ENCODE measurements at regions not wholly inside any gene's neighbourhood (a gene's known extent, or its start where the extent isn't known, plus 50 kb on each side); places are given as distances from the start of the nearest gene placed in this dataset.

- BruUV-seq (replicated peaks): no TSS peak
- ChIA-PET RAD21 (ENCODE audit: low non-redundant PET in 1 of 2, low total read pairs in 2 of 2, uncharacterized antibody in 2 of 2, unreplicated experiment in 2 of 2) (interaction anchor here in 1 of 2 experiments (1.1 kb wide), 1 partner anchor 495 kb away, joined by 3 read pairs; no protein-coding TSS in a partner anchor), POLR2A (no interaction called here), CTCF (interaction anchor here (0.9 to 1.8 kb wide), 6 partner anchors 9 to 522 kb away, joined by 3 to 12 read pairs (median 4); no protein-coding TSS in a partner anchor)
- Histone ChIP-seq H3K4me3 (replicated peaks in 1 of 2; ENCODE audit: low read depth in 1 of 2, low read length in 2 of 2) (no peak overlapping the region), H2AFZ (ENCODE audit: low read depth, low read length, poor library complexity, severe bottlenecking) (peak overlapping the region; percentile 95), H3K79me2 (ENCODE audit: insufficient read depth, low read length) (no peaks in the 10 kb centered on the region), H3K27me3 (ENCODE audit: insufficient read depth, low read length) (no peaks in the 10 kb centered on the region), H3K4me2 (ENCODE audit: low read length) (no peak overlapping the region; the same call in 1 of the 2 replicates), H3K27ac (ENCODE audit: low read depth, low read length) (no peak overlapping the region), H4K20me1 (ENCODE audit: insufficient read depth) (no peaks in the 10 kb centered on the region), H3K9me3 (ENCODE audit: control insufficient read depth in 1 of 2, insufficient read depth in 1 of 2, low read depth in 1 of 2, low read length in 2 of 2) (no peaks in the 10 kb centered on the region), H3K9me2 (ENCODE audit: insufficient read depth) (no peaks in the 10 kb centered on the region), H3K36me3 (ENCODE audit: control insufficient read depth in 1 of 2, insufficient read depth in 2 of 2, low read length in 2 of 2) (no peaks in the 10 kb centered on the region), H3K4me1 (ENCODE audit: control insufficient read depth in 1 of 2, insufficient read depth in 2 of 2, low read length in 2 of 2) (peaks cover 0 to 4% of the 10 kb centered on the region in 2 experiments; a peak in 1 of 4 replicates), H3K9ac (ENCODE audit: low read length) (no peak overlapping the region)
- DNase-seq (ENCODE audit: low read depth, low spot score) (peak; percentile 32), ATAC-seq (peak; percentile 98)
- TF ChIP-seq SIN3A (IDR thresholded peaks at IDR 0.05; ENCODE audit: low read depth): no peak
- TF ChIP-seq MAX (IDR thresholded peaks at IDR 0.05): peak; percentile 82
- peak; percentile 84 to 87 (median 85) for TF ChIP-seq CTCF (IDR thresholded peaks at IDR 0.05 in 2 of 3, conservative IDR thresholded peaks at IDR 0.05 in 1 of 3; ENCODE audit: borderline replicate concordance in 1 of 3, insufficient read depth in 1 of 3, low read depth in 2 of 3, low read length in 2 of 3)
- TF ChIP-seq RAD21 (IDR thresholded peaks at IDR 0.05; ENCODE audit: low read depth): peak; percentile 96
- intact Hi-C loops (cut with micrococcal nuclease): loop anchor here (1.0 to 2.0 kb wide), 3 partner anchors 288 to 514 kb away; no protein-coding TSS in a partner anchor
Observed at GRCh38 chr6:168370310-168370991, 50.9 kb upstream of the DACT2 start.

GRCh38 chr6:168371185-168371584, 51.6 kb upstream of the DACT2 start:
- no peaks in the 10 kb centered on the region for H3K79me2 ChIP-seq (ENCODE audit: insufficient read depth, low read length)
- H3K4me2 ChIP-seq (ENCODE audit: low read length): no peak overlapping the region
- no peaks in the 10 kb centered on the region for H3K36me3 ChIP-seq (ENCODE audit: control insufficient read depth in 1 of 2, insufficient read depth in 2 of 2, low read length in 2 of 2)
- BruUV-seq (replicated peaks): no TSS peak
- intact Hi-C loops (cut with micrococcal nuclease): loop anchor here (2.0 kb wide), 1 partner anchor 288 kb away; no protein-coding TSS in a partner anchor
- no peak for DNase-seq (ENCODE audit: low read depth, low spot score)
- ChIA-PET RAD21 (ENCODE audit: low non-redundant PET in 1 of 2, low total read pairs in 2 of 2, uncharacterized antibody in 2 of 2, unreplicated experiment in 2 of 2) (no interaction called here), POLR2A (no interaction called here), CTCF (interaction anchor here (1.6 to 1.8 kb wide), 2 partner anchors 343 to 511 kb away, joined by 4 to 9 read pairs; no protein-coding TSS in a partner anchor)
- H3K9me3 ChIP-seq (ENCODE audit: control insufficient read depth in 1 of 2, insufficient read depth in 1 of 2, low read depth in 1 of 2, low read length in 2 of 2): no peaks in the 10 kb centered on the region
- no peak for ATAC-seq
- peaks cover 0 to 4% of the 10 kb centered on the region in 2 experiments; a peak in 1 of 4 replicates for H3K4me1 ChIP-seq (ENCODE audit: control insufficient read depth in 1 of 2, insufficient read depth in 2 of 2, low read length in 2 of 2)
- no peak overlapping the region for H2AFZ ChIP-seq (ENCODE audit: low read depth, low read length, poor library complexity, severe bottlenecking)
- H3K27ac ChIP-seq (ENCODE audit: low read depth, low read length): no peak overlapping the region
- no peaks in the 10 kb centered on the region for H3K27me3 ChIP-seq (ENCODE audit: insufficient read depth, low read length)
- H3K9me2 ChIP-seq (ENCODE audit: insufficient read depth): no peaks in the 10 kb centered on the region
- H3K9ac ChIP-seq (ENCODE audit: low read length): no peak overlapping the region
- no peaks in the 10 kb centered on the region for H4K20me1 ChIP-seq (ENCODE audit: insufficient read depth)
- no peak overlapping the region for H3K4me3 ChIP-seq (replicated peaks in 1 of 2; ENCODE audit: low read depth in 1 of 2, low read length in 2 of 2)
- no peak for TF ChIP-seq EGR1 (IDR thresholded peaks at IDR 0.05; ENCODE audit: low read depth)
- TF ChIP-seq ELF1 (IDR thresholded peaks at IDR 0.05; ENCODE audit: borderline replicate concordance, low read depth): no peak
- TF ChIP-seq REST (IDR thresholded peaks at IDR 0.05; ENCODE audit: low read depth): no peak
- no peak for TF ChIP-seq SP1 (IDR thresholded peaks at IDR 0.05; ENCODE audit: low read depth)
- TF ChIP-seq CTCF (IDR thresholded peaks at IDR 0.05 in 2 of 3, conservative IDR thresholded peaks at IDR 0.05 in 1 of 3; ENCODE audit: borderline replicate concordance in 1 of 3, insufficient read depth in 1 of 3, low read depth in 2 of 3, low read length in 2 of 3): no peak
- TF ChIP-seq CEBPB (IDR thresholded peaks at IDR 0.05; ENCODE audit: low read depth): no peak
- TF ChIP-seq POLR2A (IDR thresholded peaks at IDR 0.05; ENCODE audit: borderline replicate concordance, extremely low read depth, insufficient read depth, insufficient read length): no peak

All from HCT116 (cell line).